ENCODE measurements at regions not wholly inside any gene's neighbourhood (a gene's known extent, or its start where the extent isn't known, plus 50 kb on each side); places are given as distances from the start of the nearest gene placed in this dataset.
"Not testable (repeated sequence)": the region's sequence is repeated elsewhere in the genome, so short reads cannot be mapped to it uniquely, and the experiment has no call there.

- intact Hi-C loops (cut with micrococcal nuclease; ENCODE audit: unreplicated experiment): no loop called here
- Histone ChIP-seq H3K4me1 (ENCODE audit: insufficient read depth, low read length, poor library complexity, severe bottlenecking) (no peaks in the 10 kb centered on the region), H3K27ac (ENCODE audit: low read depth, low read length, poor library complexity, severe bottlenecking) (no peak overlapping the region), H3K36me3 (ENCODE audit: insufficient read depth, low read length, poor library complexity, severe bottlenecking) (no peaks in the 10 kb centered on the region), H3K27me3 (replicated peaks; ENCODE audit: insufficient read depth, low read depth, low read length, poor library complexity) (no peaks in the 10 kb centered on the region), H3K9me3 (ENCODE audit: low read depth, low read length, poor library complexity, severe bottlenecking) (no peaks in the 10 kb centered on the region), H3K4me3 (ENCODE audit: low read depth, low read length, poor library complexity, severe bottlenecking) (no peak overlapping the region)
- ChIA-PET CTCF (no interaction called here), POLR2A (ENCODE audit: low non-redundant PET) (interaction anchor here (0.7 kb wide), 1 partner anchor 9 kb away, joined by 5 read pairs; no protein-coding TSS in a partner anchor)
- BruUV-seq (replicated peaks): no TSS peak
- TF ChIP-seq EZH2 (IDR thresholded peaks at IDR 0.05; ENCODE audit: borderline replicate concordance, low read depth, low read length, poor library complexity, severe bottlenecking) (no peak), CTCF (conservative IDR thresholded peaks at IDR 0.05; ENCODE audit: low read depth, low read length) (no peak)
- no peak for DNase-seq (ENCODE audit: low spot score)
Observed at GRCh38 chr2:9724565-9724964, 93.8 kb upstream of the YWHAQ start.

GRCh38 chr2:9725106-9725505 lies 94.3 kb upstream of the YWHAQ start:
- no TSS peak for BruUV-seq (replicated peaks)
- intact Hi-C loops (cut with micrococcal nuclease; ENCODE audit: unreplicated experiment): no loop called here
- no peak overlapping the region for H3K4me3 ChIP-seq (ENCODE audit: low read depth, low read length, poor library complexity, severe bottlenecking)
- DNase-seq (ENCODE audit: low spot score): no peak
- H3K4me1 ChIP-seq (ENCODE audit: insufficient read depth, low read length, poor library complexity, severe bottlenecking): no peaks in the 10 kb centered on the region
- H3K36me3 ChIP-seq (ENCODE audit: insufficient read depth, low read length, poor library complexity, severe bottlenecking): no peaks in the 10 kb centered on the region
- no peak overlapping the region for H3K27ac ChIP-seq (ENCODE audit: low read depth, low read length, poor library complexity, severe bottlenecking)
- H3K9me3 ChIP-seq (ENCODE audit: low read depth, low read length, poor library complexity, severe bottlenecking): no peaks in the 10 kb centered on the region
- no peaks in the 10 kb centered on the region for H3K27me3 ChIP-seq (replicated peaks; ENCODE audit: insufficient read depth, low read depth, low read length, poor library complexity)
- TF ChIP-seq EZH2 (IDR thresholded peaks at IDR 0.05; ENCODE audit: borderline replicate concordance, low read depth, low read length, poor library complexity, severe bottlenecking): no peak
- TF ChIP-seq CTCF (conservative IDR thresholded peaks at IDR 0.05; ENCODE audit: low read depth, low read length): no peak
- ChIA-PET POLR2A (ENCODE audit: low non-redundant PET) (no interaction called here), CTCF (no interaction called here)

DNA sequence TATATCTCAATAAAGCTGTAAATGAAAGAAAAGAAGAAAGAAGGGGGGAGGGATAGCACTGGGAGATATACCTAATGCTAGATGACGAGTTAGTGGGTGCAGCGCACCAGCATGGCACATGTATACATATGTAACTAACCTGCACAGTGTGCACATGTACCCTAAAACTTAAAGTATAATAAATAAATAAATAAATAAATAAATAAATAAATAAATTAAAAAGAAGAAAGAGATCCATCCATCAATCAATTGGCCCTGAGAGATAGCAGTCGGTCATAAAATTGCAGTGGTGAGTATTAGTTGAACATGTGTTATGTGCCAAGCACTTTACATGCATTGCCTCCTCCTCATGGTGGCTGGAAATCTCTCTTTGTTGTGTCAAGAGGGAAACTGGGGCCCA lies 95.2 kb upstream of the YWHAQ start:
- POLR2A ChIA-PET (ENCODE audit: low non-redundant PET); H3K27ac ChIP-seq (ENCODE audit: low read depth, low read length, poor library complexity, severe bottlenecking); intact Hi-C loops (cut with micrococcal nuclease; ENCODE audit: unreplicated experiment): not testable (repeated sequence)

GRCh38 chr2:9730523-9730922 lies 99.7 kb upstream of the YWHAQ start:
- H3K27ac ChIP-seq (ENCODE audit: low read depth, low read length, poor library complexity, severe bottlenecking); H3K36me3 ChIP-seq (ENCODE audit: insufficient read depth, low read length, poor library complexity, severe bottlenecking); BruUV-seq (replicated peaks); POLR2A ChIA-PET (ENCODE audit: low non-redundant PET); CTCF ChIA-PET; H3K4me3 ChIP-seq (ENCODE audit: low read depth, low read length, poor library complexity, severe bottlenecking); H3K9me3 ChIP-seq (ENCODE audit: low read depth, low read length, poor library complexity, severe bottlenecking); H3K4me1 ChIP-seq (ENCODE audit: insufficient read depth, low read length, poor library complexity, severe bottlenecking); H3K27me3 ChIP-seq (replicated peaks; ENCODE audit: insufficient read depth, low read depth, low read length, poor library complexity); intact Hi-C loops (cut with micrococcal nuclease; ENCODE audit: unreplicated experiment); DNase-seq (ENCODE audit: low spot score): not testable (repeated sequence)

More for the DNA sequence above, 95.2 kb upstream of the YWHAQ start:
- H3K27me3 ChIP-seq (replicated peaks; ENCODE audit: insufficient read depth, low read depth, low read length, poor library complexity); H3K36me3 ChIP-seq (ENCODE audit: insufficient read depth, low read length, poor library complexity, severe bottlenecking); CTCF ChIA-PET; BruUV-seq (replicated peaks); H3K4me3 ChIP-seq (ENCODE audit: low read depth, low read length, poor library complexity, severe bottlenecking); DNase-seq (ENCODE audit: low spot score); H3K9me3 ChIP-seq (ENCODE audit: low read depth, low read length, poor library complexity, severe bottlenecking); H3K4me1 ChIP-seq (ENCODE audit: insufficient read depth, low read length, poor library complexity, severe bottlenecking): not testable (repeated sequence)

All from A673 (cell line).